SK-N-SH (cell line): ENCODE measurements at regions not wholly inside any gene's neighbourhood (a gene's known extent, or its start where the extent isn't known, plus 50 kb on each side); places are given as distances from the start of the nearest gene placed in this dataset.

Experiments
- FOSL2 ChIP-seq: IDR thresholded peaks from 2 replicates; pipeline ENCODE4 v1.4.0; 2012; ENCODE audit warnings: low read depth, mild to moderate bottlenecking, moderate library complexity, borderline replicate concordance
- POLR2AphosphoS5 ChIP-seq: IDR thresholded peaks from 2 replicates; pipeline ENCODE4 v1.6.1; 2012; ENCODE audit warnings: low read depth, low read length
- TF ChIP-seq, protein P1 (sequence below): fragments of 200-600 bp; sonication (generic); IDR thresholded peaks from 2 replicates; pipeline ENCODE4 v1.6.1; 2017; ENCODE audit warnings: antibody characterized with exemption, mild to moderate bottlenecking, moderate library complexity
- TF ChIP-seq, protein P2 (sequence below): IDR thresholded peaks from 2 replicates; pipeline ENCODE4 v1.4.0; 2012; ENCODE audit warnings: low read depth

DNA sequence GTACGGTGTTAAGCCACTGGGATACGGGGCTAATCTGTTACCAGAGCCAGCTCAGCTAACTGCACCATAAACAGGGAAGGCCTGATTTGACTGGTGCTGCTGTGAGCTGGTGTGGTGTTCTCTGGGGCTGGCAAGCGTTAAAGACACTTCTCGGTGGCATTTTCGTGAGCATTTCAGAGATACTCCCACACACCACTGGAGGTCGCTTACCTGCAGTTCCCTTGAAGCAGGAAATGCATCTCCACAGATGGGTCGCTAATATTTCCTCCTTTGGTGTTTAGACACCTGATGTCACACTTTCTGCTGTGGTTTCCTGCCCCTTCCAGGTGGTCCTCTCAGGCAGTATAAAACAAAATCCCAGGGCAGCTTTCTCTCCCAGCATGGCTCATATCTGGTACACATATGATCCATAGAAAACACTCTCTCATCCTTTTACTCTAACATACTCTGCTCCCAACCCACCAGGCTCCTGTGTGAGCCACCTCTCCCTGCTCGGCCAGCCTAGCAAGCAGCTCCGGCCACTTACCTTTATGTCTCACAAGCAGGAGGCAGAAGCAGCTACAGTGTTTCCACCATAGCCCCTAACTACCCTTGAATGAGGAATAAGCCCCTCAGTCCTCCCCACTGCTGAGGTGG, 129.9 kb upstream of the GRIN2B start:
- TF ChIP-seq, protein P1, sequence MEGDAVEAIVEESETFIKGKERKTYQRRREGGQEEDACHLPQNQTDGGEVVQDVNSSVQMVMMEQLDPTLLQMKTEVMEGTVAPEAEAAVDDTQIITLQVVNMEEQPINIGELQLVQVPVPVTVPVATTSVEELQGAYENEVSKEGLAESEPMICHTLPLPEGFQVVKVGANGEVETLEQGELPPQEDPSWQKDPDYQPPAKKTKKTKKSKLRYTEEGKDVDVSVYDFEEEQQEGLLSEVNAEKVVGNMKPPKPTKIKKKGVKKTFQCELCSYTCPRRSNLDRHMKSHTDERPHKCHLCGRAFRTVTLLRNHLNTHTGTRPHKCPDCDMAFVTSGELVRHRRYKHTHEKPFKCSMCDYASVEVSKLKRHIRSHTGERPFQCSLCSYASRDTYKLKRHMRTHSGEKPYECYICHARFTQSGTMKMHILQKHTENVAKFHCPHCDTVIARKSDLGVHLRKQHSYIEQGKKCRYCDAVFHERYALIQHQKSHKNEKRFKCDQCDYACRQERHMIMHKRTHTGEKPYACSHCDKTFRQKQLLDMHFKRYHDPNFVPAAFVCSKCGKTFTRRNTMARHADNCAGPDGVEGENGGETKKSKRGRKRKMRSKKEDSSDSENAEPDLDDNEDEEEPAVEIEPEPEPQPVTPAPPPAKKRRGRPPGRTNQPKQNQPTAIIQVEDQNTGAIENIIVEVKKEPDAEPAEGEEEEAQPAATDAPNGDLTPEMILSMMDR = peak; percentile 28
- no peak for TF ChIP-seq POLR2AphosphoS5
- TF ChIP-seq, protein P2, sequence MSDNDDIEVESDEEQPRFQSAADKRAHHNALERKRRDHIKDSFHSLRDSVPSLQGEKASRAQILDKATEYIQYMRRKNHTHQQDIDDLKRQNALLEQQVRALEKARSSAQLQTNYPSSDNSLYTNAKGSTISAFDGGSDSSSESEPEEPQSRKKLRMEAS = no peak
- TF ChIP-seq FOSL2 = no peak
